ENCODE measurements at regions not wholly inside any gene's neighbourhood (a gene's known extent, or its start where the extent isn't known, plus 50 kb on each side); places are given as distances from the start of the nearest gene placed in this dataset.

DNA sequence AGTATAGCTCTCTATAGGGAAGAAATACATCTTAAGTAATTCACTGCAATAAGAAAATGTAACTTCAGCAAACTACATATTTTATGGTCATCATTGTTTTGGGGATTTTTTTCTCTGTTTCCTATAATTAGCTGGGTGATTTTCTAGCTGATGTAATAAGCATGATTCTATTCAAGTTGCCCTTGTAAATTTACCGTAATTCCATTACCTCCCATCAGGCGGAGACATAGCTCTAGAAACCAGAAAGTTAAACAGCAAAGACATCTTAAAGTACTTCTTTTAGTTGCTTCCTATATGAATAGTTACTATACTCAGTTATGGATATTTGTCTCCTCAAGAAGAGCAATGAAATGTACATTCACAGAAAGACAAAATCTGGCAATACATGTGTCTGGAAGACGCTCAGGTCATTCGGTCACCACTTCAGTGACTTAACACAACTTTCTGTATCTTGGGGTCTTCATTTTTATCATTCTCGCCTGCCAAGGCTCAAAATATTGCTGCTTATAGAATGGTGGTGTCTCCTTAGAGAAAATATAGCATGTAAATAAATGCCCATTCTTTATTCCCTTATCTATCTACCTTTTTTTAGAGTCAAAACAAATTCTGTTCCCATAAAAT is 239.9 kb upstream of the ZC3H12C start:
- H3K4me3 ChIP-seq: no peak overlapping the region
- 61 to 73% (median 68%) methylated on average over 5 of the region's 5 CpGs for WGBS, 3 donors
- TF ChIP-seq POLR2A (IDR thresholded peaks at IDR 0.05): no peak
- TF ChIP-seq, protein P1, sequence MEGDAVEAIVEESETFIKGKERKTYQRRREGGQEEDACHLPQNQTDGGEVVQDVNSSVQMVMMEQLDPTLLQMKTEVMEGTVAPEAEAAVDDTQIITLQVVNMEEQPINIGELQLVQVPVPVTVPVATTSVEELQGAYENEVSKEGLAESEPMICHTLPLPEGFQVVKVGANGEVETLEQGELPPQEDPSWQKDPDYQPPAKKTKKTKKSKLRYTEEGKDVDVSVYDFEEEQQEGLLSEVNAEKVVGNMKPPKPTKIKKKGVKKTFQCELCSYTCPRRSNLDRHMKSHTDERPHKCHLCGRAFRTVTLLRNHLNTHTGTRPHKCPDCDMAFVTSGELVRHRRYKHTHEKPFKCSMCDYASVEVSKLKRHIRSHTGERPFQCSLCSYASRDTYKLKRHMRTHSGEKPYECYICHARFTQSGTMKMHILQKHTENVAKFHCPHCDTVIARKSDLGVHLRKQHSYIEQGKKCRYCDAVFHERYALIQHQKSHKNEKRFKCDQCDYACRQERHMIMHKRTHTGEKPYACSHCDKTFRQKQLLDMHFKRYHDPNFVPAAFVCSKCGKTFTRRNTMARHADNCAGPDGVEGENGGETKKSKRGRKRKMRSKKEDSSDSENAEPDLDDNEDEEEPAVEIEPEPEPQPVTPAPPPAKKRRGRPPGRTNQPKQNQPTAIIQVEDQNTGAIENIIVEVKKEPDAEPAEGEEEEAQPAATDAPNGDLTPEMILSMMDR (IDR thresholded peaks at IDR 0.05): no peak
- TF ChIP-seq EP300 (IDR thresholded peaks at IDR 0.05): no peak
- H3K36me3 ChIP-seq: no peaks in the 10 kb centered on the region
- H3K4me1 ChIP-seq (ENCODE audit: insufficient read depth): no peaks in the 10 kb centered on the region
- DNase-seq: no peak
- H3K27me3 ChIP-seq: no peaks in the 10 kb centered on the region
- no peak overlapping the region for H3K27ac ChIP-seq
- no peaks in the 10 kb centered on the region for H3K9me3 ChIP-seq
- intact Hi-C loops (cut with DNase I): no loop called here

DNA sequence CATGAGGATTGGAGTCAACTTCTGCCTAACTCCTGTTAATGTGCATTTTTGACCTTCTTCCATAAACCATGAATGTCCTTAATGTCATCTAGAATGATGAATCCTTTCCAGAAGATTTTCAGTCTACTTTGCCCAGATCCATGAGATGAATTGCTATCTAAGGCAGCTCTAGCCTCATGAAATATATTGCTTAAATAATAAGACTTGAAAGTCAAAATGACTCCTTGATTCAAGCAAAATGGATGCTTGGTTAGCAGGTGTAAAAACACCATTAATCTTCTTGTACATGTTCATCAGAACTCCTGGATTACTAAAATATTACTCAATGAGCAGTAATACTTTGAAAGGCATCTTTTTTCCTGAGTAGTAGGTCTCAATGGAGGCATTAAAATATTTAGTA is 238.5 kb upstream of the ZC3H12C start:
- H3K9me3 ChIP-seq: no peaks in the 10 kb centered on the region
- no peak overlapping the region for H3K4me3 ChIP-seq
- no peaks in the 10 kb centered on the region for H3K27me3 ChIP-seq
- intact Hi-C loops (cut with DNase I): no loop called here
- no peak overlapping the region for H3K27ac ChIP-seq
- no peaks in the 10 kb centered on the region for H3K36me3 ChIP-seq
- no peak for TF ChIP-seq POLR2A (IDR thresholded peaks at IDR 0.05)
- TF ChIP-seq EP300 (IDR thresholded peaks at IDR 0.05): no peak
- no peaks in the 10 kb centered on the region for H3K4me1 ChIP-seq (ENCODE audit: insufficient read depth)
- DNase-seq: no peak

DNA sequence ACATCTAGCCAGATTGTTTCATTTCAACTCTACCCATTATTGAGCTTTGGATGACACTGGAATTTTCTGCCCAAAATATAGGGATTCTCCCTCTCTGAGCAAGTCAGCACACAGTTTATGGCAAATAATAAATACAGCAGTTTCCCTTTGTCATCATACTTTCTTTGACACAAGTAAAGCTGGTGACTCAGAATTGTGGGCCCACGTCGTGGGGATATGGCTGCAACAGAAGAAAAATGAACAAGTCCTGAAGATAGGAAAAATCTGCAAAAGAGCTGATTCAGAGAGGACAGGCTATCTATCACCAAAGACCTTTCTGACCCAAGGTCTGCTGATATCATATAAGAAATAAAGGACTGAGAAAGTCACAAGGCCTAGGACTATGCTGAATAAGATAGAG is 236.3 kb upstream of the ZC3H12C start:
- 75 to 95% (median 90%) methylated on average over 2 of the region's 2 CpGs for WGBS, 3 donors
- Histone ChIP-seq H3K27me3 (no peaks in the 10 kb centered on the region), H3K4me3 (no peak overlapping the region), H3K36me3 (no peaks in the 10 kb centered on the region), H3K4me1 (ENCODE audit: insufficient read depth) (no peaks in the 10 kb centered on the region), H3K27ac (no peak overlapping the region), H3K9me3 (no peaks in the 10 kb centered on the region)
- intact Hi-C loops (cut with DNase I): no loop called here
- DNase-seq: no peak
- TF ChIP-seq, protein P1 (IDR thresholded peaks at IDR 0.05): no peak
- TF ChIP-seq EP300 (IDR thresholded peaks at IDR 0.05) (no peak), POLR2A (IDR thresholded peaks at IDR 0.05) (no peak)

DNA sequence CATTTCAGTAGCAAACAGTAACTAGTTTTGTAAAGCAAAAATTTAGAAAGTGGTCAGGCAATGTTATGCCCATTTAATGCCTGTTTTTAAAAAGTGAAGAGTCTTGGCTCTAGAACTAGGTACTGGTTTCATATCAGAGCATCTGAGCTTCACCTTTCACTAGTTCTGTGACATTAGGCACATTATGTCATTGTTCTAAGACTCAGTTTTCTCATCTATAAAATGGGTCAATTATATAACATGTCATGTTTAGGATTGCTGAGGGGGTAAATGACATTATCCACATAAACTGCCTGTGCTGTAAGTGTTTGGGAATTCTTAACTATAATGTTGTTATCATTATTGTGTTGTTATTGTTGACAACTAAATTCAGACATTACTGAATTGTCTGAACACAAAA is 235.6 kb upstream of the ZC3H12C start:
- no peaks in the 10 kb centered on the region for H3K27me3 ChIP-seq
- H3K36me3 ChIP-seq: no peaks in the 10 kb centered on the region
- H3K27ac ChIP-seq: no peak overlapping the region
- DNase-seq: no peak
- no peak for TF ChIP-seq POLR2A (IDR thresholded peaks at IDR 0.05)
- TF ChIP-seq EP300 (IDR thresholded peaks at IDR 0.05): no peak
- TF ChIP-seq, protein P1 (IDR thresholded peaks at IDR 0.05): no peak
- no peak overlapping the region for H3K4me3 ChIP-seq
- intact Hi-C loops (cut with DNase I): no loop called here
- no peaks in the 10 kb centered on the region for H3K4me1 ChIP-seq (ENCODE audit: insufficient read depth)
- H3K9me3 ChIP-seq: no peaks in the 10 kb centered on the region

DNA sequence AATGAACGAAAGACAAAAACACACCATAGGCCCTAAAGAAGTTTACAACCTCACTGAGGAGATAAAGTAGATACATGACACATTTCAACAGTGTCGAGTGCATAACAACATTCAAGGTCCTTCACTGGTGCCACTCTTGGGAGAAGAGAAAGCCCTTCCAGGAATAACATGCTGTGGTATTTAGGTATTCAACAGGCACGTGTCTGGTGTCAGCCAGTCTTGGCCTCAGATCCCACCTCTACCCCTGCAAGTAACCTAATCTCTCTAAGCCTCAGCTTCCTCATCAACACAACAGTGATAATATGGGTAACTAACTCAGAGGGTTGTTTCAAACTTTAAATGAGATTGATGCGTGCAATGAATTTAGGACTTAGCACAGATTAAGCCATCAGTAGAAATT is 235.0 kb upstream of the ZC3H12C start:
- intact Hi-C loops (cut with DNase I): no loop called here
- TF ChIP-seq EP300 (IDR thresholded peaks at IDR 0.05) (no peak), POLR2A (IDR thresholded peaks at IDR 0.05) (no peak)
- TF ChIP-seq, protein P1 (IDR thresholded peaks at IDR 0.05): no peak
- no peaks in the 10 kb centered on the region for H3K4me1 ChIP-seq (ENCODE audit: insufficient read depth)
- no peaks in the 10 kb centered on the region for H3K27me3 ChIP-seq
- 77 to 91% (median 79%) methylated on average over 4 of the region's 4 CpGs for WGBS, 3 donors
- H3K9me3 ChIP-seq: no peaks in the 10 kb centered on the region
- no peak overlapping the region for H3K27ac ChIP-seq
- H3K36me3 ChIP-seq: no peaks in the 10 kb centered on the region
- no peak for DNase-seq
- H3K4me3 ChIP-seq: no peak overlapping the region

Measured in ovary (tissue), 7 donors.